Stimulated activated CD4-positive, alpha-beta T cell treated with anti-CD3 and anti-CD28 coated beads, Interleukin-15, amount 100 ng/mL, for 48 hours (primary cell): ENCODE measurements at regions not wholly inside any gene's neighbourhood (a gene's known extent, or its start where the extent isn't known, plus 50 kb on each side); places are given as distances from the start of the nearest gene placed in this dataset.
A peak's percentile ranks its signal among the peaks of the same experiment; 100 is the strongest.
"Not testable (repeated sequence)": the region's sequence is repeated elsewhere in the genome, so short reads cannot be mapped to it uniquely, and the experiment has no call there.

Experiments
- DNase-seq, 2 donors: peaks; one replicate each; pipeline ENCODE4 v3.0.0-alpha.2; 2020; ENCODE audit warnings: low read depth in 2 of 2

GRCh38 chr10:3964516-3964915 is 179.5 kb upstream of the KLF6 start:
- DNase-seq = no peak

GRCh38 chr10:3963191-3963673 is 178.2 kb upstream of the KLF6 start:
- no peak for DNase-seq

- DNase-seq = no peak
These were observed 176.1 kb upstream of the KLF6 start for GRCh38 chr10:3961082-3961481.

DNA sequence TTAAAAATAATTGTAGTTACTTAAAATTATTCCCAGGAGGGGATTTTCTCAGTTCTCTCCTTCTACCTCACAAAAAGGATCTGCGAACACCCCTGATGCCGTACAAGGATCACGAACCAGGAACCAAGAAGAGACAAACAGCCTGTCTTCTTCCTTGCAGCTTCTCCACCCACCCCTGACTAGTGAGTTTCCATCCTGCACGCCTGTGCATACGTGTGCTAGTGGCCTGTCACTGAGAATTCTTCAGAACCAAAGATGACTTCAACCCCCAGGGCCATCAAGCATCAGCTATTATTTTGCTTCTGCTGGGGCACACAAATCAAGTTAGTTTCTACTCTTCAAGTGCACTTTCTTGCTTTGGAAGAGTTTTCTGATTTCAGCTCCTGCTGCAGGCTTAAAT is 175.5 kb upstream of the KLF6 start:
- no peak for DNase-seq

- DNase-seq = no peak
These were observed 174.6 kb upstream of the KLF6 start for GRCh38 chr10:3959370-3960325.

DNA sequence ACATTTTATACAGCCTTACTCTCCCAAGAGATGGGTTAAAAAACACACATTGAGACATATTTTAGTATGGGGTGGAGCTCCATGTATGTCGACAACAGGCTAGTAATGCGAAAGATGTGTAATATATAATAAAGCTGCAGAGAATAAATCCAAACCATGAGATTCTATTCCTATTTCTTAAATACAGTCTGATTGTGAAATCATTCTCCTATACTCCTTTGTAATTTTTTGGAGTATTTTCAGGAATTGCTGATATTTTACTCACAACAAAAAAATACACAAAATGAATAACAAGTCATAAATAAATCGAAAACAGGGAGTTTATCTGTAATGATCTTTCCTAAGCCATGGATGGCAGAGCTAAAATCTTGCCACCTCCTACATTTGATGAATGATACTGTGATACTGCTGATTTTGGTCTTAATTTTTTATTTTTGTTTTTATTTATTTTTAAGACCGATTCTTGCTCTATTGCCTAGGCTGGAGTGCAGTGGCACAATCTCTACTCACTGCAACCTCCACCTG is 173.5 kb upstream of the KLF6 start:
- DNase-seq = no peak

DNA sequence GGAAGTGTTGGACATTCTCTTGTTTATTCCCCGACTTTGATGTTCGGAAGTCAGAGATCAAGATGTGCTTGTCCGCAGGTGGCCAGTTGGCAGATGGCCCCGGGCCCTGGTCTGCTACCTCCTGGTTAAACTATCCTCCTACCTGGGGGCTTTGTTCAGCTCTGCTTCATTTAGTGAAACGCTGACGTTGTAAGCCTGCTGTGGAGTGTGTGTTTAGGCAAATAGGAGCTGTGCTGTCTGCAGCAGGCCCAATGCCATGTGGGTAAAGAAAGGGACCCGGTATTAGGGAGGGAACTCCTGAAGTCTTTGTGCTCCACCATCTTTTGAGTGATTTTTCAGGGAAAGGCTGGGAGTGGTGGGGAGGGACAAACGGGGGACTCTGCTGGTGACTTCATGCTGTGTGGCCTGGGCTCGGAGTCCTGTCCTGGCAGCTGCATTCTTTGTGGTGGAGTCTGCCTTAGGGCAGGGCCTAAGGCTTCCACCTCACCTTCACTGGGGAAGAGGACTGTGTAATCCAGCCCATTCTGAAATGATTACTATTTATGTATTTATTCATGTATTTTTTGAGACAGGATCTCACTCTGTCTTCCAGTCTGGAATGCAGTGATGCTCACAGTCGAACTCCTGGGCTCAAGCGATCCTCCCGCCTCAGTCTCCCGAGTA is 171.1 kb upstream of the KLF6 start:
- DNase-seq = no peak

- no peak for DNase-seq
These were observed 170.5 kb upstream of the KLF6 start for GRCh38 chr10:3955493-3955892.

DNA sequence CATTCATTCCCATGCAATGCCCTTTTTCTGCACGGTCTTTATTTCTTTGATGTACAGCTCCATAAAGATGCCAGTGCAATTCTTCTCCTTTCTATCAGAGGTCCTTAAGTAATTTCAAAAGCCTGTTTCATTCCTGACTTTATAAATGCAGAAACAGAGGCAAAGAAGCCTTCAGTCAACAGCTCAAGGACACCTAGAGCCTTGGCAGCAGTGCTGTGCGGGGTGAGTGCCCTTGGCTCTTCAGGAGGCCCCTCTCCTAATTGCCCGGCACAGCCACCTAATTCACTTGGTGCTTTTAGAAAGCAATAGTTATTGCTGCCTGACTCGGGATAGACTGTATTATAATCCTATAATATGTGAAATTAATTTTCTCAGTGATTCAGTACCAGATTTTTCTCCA is 169.6 kb upstream of the KLF6 start:
- DNase-seq = no peak

- DNase-seq = not testable (repeated sequence)
These were observed 169.0 kb upstream of the KLF6 start for GRCh38 chr10:3954007-3954406.

DNA sequence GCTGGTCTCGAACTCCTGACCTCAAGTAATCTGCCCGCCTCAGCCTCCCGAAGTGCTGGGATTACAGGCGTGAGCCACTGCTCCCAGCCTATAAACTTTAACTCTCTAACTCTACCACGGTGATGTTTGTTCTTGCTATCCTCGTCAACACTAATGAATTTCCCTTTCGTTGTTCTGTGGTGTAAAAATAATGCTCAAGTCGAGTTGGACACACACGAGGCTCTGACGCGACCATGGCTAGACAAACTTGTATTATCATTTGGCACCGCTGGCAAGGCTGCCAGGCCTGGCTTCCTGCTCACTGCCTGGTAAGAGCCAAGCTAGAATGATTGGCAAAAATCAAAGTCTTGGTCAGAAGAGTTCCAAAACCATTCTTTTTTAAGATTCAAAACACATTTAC is 167.0 kb upstream of the KLF6 start:
- no peak for DNase-seq

GRCh38 chr10:3950676-3951275 is 165.8 kb upstream of the KLF6 start:
- DNase-seq = no peak

DNA sequence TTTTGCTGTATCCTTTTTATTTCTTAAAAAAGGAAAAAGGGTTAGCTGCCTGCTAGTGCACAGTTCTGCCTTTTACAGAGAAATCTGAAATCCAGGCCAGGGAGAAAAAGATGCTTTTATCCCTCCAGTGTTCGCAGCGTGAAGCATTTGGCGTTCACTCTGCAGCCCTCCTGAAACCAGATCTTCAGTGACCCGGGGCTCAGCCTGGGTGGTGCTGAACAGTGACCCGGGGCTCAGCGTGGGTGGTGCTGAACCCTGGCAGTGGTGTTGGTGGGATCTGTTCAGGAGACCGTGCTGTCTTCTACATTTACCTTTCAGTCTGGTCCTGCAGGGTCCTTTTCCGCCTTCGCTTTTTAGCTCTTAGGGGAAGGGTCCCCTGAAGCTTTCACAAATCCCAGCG is 164.7 kb upstream of the KLF6 start:
- DNase-seq = no peak

DNA sequence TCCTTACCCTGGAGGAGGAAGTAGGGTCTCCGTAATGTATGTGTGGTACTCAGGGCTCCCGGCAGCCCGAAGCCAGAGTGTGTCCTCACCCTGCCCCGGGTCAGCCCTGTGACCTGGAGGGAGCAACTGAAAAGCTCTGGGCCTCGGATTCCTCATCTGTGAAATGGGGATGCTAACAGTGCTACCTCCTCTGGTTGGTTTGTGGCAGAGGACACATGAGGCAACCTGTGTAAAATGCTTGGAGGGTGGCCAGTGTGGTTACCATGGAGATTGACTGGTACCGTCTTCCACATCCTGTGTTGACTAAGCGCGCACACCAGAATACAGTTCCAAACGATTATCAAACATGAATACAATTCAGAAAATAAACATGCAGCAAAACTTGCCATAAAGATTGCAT is 163.8 kb upstream of the KLF6 start:
- DNase-seq = peak; percentile 59 to 62

GRCh38 chr10:3946234-3947229 is 161.5 kb upstream of the KLF6 start:
- no peak for DNase-seq

DNA sequence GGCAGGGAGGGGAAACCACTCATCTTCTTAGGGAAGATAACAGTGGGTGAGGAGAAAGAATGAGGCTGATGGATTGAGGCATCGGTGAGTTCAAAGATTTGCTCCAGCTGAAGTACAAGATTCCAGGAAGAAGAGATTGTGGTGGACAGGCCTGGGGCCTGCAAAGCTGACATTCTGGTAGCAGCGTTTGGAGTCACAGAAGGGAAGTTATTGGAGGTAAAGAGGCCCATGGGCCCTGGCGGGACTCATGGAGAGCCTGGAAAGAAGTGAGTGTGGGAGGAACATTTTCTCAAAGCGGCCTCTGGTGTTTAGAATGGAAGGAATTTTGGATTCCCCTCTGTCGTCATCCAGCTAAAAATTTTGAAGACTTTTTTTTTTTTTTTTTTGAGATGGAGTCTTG is 160.0 kb upstream of the KLF6 start:
- no peak for DNase-seq

DNA sequence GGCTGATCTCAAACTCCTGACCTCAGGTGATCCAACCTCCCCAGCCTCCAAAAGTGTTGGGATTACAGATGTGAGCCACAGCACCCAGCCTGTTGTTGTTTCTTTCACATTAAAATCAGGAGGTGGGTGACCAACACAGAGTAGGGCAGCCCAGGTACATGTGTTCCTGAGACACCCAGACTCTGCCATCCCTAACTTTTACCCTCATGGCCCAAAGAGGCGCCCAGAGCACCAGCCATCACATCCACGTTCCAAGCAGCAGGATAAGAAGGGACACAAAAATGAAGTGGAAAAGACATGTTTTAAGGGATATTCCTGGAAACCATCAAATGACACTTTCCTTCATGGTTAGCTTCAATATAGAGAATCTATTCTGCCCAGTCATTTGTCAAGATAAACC is 159.6 kb upstream of the KLF6 start:
- no peak for DNase-seq

- DNase-seq = no peak
These were observed 158.8 kb upstream of the KLF6 start for GRCh38 chr10:3943695-3944257.

- DNase-seq = no peak
These were observed 158.0 kb upstream of the KLF6 start for GRCh38 chr10:3942937-3943489.

DNA sequence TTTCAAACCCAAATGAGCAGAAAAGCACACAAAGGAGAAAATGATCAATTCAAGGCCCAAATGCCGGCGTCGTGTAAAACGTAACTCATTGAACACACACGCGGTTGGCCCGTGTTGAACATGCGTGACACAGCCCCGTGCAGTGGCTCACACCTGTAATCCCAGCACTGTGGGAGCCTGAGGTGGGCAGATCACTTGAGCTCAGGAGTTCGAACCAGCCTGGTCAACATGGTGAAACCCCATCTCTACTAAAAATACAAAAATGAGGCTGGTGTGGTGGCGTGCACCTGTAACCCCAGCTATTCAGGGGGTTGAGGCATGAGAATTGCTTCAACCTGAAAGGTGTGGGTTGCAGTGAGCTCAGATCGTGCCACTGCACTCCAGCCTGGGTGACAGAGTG is 156.7 kb upstream of the KLF6 start:
- no peak for DNase-seq
